ENCODE measurements at regions not wholly inside any gene's neighbourhood (a gene's known extent, or its start where the extent isn't known, plus 50 kb on each side); places are given as distances from the start of the nearest gene placed in this dataset.

DNA sequence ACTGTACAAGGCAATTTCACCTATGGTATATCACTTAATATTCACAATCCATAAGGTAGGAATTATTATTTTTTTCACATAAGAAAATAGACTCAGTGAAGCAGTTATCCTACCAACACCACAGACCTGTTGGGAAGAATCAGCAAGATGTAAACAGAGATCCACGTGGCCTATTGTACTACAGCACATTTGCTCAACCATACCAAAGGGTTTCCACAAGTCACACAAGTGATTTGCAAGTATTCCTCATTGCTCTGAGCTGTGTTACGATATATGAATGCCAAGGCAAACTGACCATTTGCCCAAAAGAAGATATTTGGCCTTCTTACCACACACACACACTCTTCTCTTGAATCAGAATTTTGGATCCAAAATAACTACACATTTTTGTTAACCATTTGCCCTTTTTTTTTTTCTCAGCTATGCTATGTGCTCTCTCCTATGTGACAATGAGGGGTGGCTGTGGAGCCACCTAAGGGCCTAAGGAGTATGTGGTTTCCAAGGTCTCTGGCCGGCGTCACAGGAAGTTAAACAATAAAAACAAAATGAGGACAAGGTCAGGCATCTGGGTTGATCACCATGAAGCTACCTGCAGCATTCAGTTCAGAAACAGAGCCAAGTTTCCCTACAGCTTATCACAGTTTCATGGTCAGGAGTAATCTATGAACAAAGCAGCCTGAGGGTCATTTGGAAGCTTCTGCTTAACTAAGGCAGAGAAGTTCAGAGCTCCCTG lies 171.0 kb upstream of the FREM1 start:
- Histone ChIP-seq H2BK120ac (replicated peaks; ENCODE audit: low read depth, low read length) (no peak overlapping the region), H3K23me2 (ENCODE audit: low read depth, low read length) (no peaks in the 10 kb centered on the region), H3K23ac (ENCODE audit: insufficient read length) (no peak overlapping the region), H3K4me3 (ENCODE audit: extremely low read depth in 1 of 4, insufficient read depth in 2 of 4, low read depth in 3 of 4, low read length in 4 of 4) (no peak overlapping the region), H2BK12ac (ENCODE audit: low read depth, low read length) (no peak overlapping the region), H4K20me1 (replicated peaks in 1 of 2; ENCODE audit: control insufficient read depth in 1 of 2, insufficient read depth in 2 of 2, low read length in 2 of 2) (no peaks in the 10 kb centered on the region), H4K8ac (ENCODE audit: extremely low read depth, insufficient read depth, low read length) (no peak overlapping the region), H3K4ac (replicated peaks; ENCODE audit: insufficient read length, low read depth, low read length) (no peak overlapping the region), H2BK5ac (ENCODE audit: low read depth, low read length) (no peak overlapping the region), H2BK20ac (ENCODE audit: low read length) (no peak overlapping the region), H3K18ac (ENCODE audit: extremely low read depth, low read length) (no peak overlapping the region), H3K4me2 (ENCODE audit: insufficient read depth in 1 of 2, low read depth in 2 of 2, low read length in 2 of 2) (no peak overlapping the region), H3K36me3 (ENCODE audit: control insufficient read depth in 2 of 4, insufficient read depth in 4 of 4, low read length in 3 of 4) (no peaks in the 10 kb centered on the region), H2AFZ (ENCODE audit: low read length) (no peak overlapping the region), H3K79me1 (ENCODE audit: low read depth, low read length) (no peaks in the 10 kb centered on the region), H2AK5ac (ENCODE audit: low read depth, low read length) (no peak overlapping the region), H3K27ac (ENCODE audit: low read depth, low read length) (no peak overlapping the region), H4K91ac (replicated peaks; ENCODE audit: insufficient read length, low read length) (no peak overlapping the region), H3K4me1 (replicated peaks in 1 of 4; ENCODE audit: control insufficient read depth in 3 of 4, insufficient read depth in 4 of 4, low read length in 3 of 4) (no peaks in the 10 kb centered on the region), H4K5ac (ENCODE audit: insufficient read length, low read depth, low read length) (no peak overlapping the region), H3K79me2 (ENCODE audit: control insufficient read depth in 1 of 2, insufficient read depth in 2 of 2, low read length in 2 of 2) (no peaks in the 10 kb centered on the region), H3K56ac (replicated peaks; ENCODE audit: insufficient read length, low read depth, low read length) (no peak overlapping the region), H3K27me3 (replicated peaks in 1 of 4; ENCODE audit: control insufficient read depth in 3 of 4, extremely low read depth in 1 of 4, insufficient read depth in 3 of 4, low read length in 3 of 4) (no peaks in the 10 kb centered on the region), H2BK15ac (ENCODE audit: low read length) (no peak overlapping the region), H3K9ac (replicated peaks in 1 of 4; ENCODE audit: extremely low read depth in 1 of 4, low read depth in 3 of 4, low read length in 3 of 4) (no peak overlapping the region), H3K14ac (ENCODE audit: insufficient read length) (no peak overlapping the region), H3K9me3 (ENCODE audit: insufficient read depth in 2 of 2, low read depth in 1 of 2, low read length in 1 of 2) (no peaks in the 10 kb centered on the region)
- ChIA-PET CTCF (ENCODE audit: partially characterized antibody) (interaction anchor here (0.8 to 2.6 kb wide), 6 partner anchors 9 to 266 kb away, joined by 3 to 12 read pairs (median 5); no protein-coding TSS in a partner anchor), POLR2A (ENCODE audit: partially characterized antibody) (no interaction called here)
- DNase-seq (ENCODE audit: low read depth in 1 of 2, low spot score in 2 of 2) (no peak), FAIRE-seq (no peak)
- TF ChIP-seq, protein P1, sequence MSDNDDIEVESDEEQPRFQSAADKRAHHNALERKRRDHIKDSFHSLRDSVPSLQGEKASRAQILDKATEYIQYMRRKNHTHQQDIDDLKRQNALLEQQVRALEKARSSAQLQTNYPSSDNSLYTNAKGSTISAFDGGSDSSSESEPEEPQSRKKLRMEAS (IDR thresholded peaks at IDR 0.05) = no peak
- TF ChIP-seq, protein P2, sequence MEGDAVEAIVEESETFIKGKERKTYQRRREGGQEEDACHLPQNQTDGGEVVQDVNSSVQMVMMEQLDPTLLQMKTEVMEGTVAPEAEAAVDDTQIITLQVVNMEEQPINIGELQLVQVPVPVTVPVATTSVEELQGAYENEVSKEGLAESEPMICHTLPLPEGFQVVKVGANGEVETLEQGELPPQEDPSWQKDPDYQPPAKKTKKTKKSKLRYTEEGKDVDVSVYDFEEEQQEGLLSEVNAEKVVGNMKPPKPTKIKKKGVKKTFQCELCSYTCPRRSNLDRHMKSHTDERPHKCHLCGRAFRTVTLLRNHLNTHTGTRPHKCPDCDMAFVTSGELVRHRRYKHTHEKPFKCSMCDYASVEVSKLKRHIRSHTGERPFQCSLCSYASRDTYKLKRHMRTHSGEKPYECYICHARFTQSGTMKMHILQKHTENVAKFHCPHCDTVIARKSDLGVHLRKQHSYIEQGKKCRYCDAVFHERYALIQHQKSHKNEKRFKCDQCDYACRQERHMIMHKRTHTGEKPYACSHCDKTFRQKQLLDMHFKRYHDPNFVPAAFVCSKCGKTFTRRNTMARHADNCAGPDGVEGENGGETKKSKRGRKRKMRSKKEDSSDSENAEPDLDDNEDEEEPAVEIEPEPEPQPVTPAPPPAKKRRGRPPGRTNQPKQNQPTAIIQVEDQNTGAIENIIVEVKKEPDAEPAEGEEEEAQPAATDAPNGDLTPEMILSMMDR (IDR thresholded peaks at IDR 0.05; ENCODE audit: control extremely low read depth in 1 of 3, insufficient read depth in 1 of 3, low read depth in 1 of 3, low read length in 3 of 3) = no peak
- TF ChIP-seq POLR2A (IDR thresholded peaks at IDR 0.05; ENCODE audit: control extremely low read depth in 1 of 2, low read depth in 2 of 2, low read length in 2 of 2) (no peak), RXRA (IDR thresholded peaks at IDR 0.05; ENCODE audit: insufficient read depth, low read depth, low read length) (no peak)
- 81% methylated on average over 4 of the region's 4 CpGs; no CpG with 5 or more reads in 1 of the 2 experiments for WGBS, 2 experiments (ENCODE audit: extremely low coverage in 1 of 2, insufficient coverage in 1 of 2, insufficient read length in 1 of 2, insufficient replicate concordance in 2 of 2, low coverage in 1 of 2, low lambda C conversion rate in 2 of 2, missing lambda C conversion rate in 1 of 2)
